HG03095 (cell line): ENCODE measurements at regions not wholly inside any gene's neighbourhood (a gene's known extent, or its start where the extent isn't known, plus 50 kb on each side); places are given as distances from the start of the nearest gene placed in this dataset.

Experiments used
- ATAC-seq: cut with Tn5 transposase; IDR thresholded peaks from one replicate; pipeline ENCODE4 v1.9.1; 2021; ENCODE audit warnings: moderate library complexity; ENCODE audit not compliant: unreplicated experiment

- ATAC-seq: no peak
Observed at GRCh38 chr2:163541943-163542342, 193.9 kb downstream of the FIGN start.

- no peak for ATAC-seq
Observed at GRCh38 chr2:163541495-163541894, 194.3 kb downstream of the FIGN start.

GRCh38 chr2:163528640-163529217 lies 207.1 kb downstream of the FIGN start:
- no peak for ATAC-seq

- ATAC-seq: no peak
Observed at GRCh38 chr2:163527381-163527780, 208.4 kb downstream of the FIGN start.

GRCh38 chr2:163518762-163519161 lies 217.0 kb downstream of the FIGN start:
- ATAC-seq: no peak

- no peak for ATAC-seq
Observed at GRCh38 chr2:163515836-163516235, 220.0 kb downstream of the FIGN start.

- ATAC-seq: no peak
Observed at GRCh38 chr2:163505281-163505680, 230.5 kb downstream of the FIGN start.

GRCh38 chr2:163493359-163494298 lies 242.2 kb downstream of the FIGN start:
- no peak for ATAC-seq

- no peak for ATAC-seq
Observed at GRCh38 chr2:163491850-163492249, 244.0 kb downstream of the FIGN start.

GRCh38 chr2:163490281-163490680 lies 245.5 kb downstream of the FIGN start:
- no peak for ATAC-seq

GRCh38 chr2:163481515-163481914 lies 254.3 kb downstream of the FIGN start:
- no peak for ATAC-seq

GRCh38 chr2:163479599-163479998 lies 256.2 kb downstream of the FIGN start:
- ATAC-seq: no peak

GRCh38 chr2:163475815-163476214 lies 260.0 kb downstream of the FIGN start:
- ATAC-seq: no peak

- no peak for ATAC-seq
Observed at GRCh38 chr2:163474889-163475288, 260.9 kb downstream of the FIGN start.

- no peak for ATAC-seq
Observed at GRCh38 chr2:163474319-163474744, 261.5 kb downstream of the FIGN start.

GRCh38 chr2:163471947-163472346 lies 263.9 kb downstream of the FIGN start:
- ATAC-seq: no peak

- no peak for ATAC-seq
Observed at GRCh38 chr2:163469561-163469962, 266.2 kb downstream of the FIGN start.

- no peak for ATAC-seq
Observed at GRCh38 chr2:163467251-163467630, 268.6 kb downstream of the FIGN start.

GRCh38 chr2:163466331-163467250 lies 269.2 kb downstream of the FIGN start:
- ATAC-seq: no peak

- no peak for ATAC-seq
Observed at GRCh38 chr2:163465440-163465839, 270.4 kb downstream of the FIGN start.

- ATAC-seq: no peak
Observed at GRCh38 chr2:163463411-163463810, 272.4 kb downstream of the FIGN start.
